HFF-Myc (cell line): ENCODE measurements at regions not wholly inside any gene's neighbourhood (a gene's known extent, or its start where the extent isn't known, plus 50 kb on each side); places are given as distances from the start of the nearest gene placed in this dataset.

Experiments
- DNase-seq: peaks from one replicate; pipeline ENCODE4 v3.0.0-alpha.2; 2011; ENCODE audit warnings: low read depth; ENCODE audit errors: extremely low read depth
- H3K4me3 ChIP-seq: replicated peaks from 2 replicates; pipeline ENCODE4 v1.5.1; 2011; ENCODE audit warnings: low read depth, mild to moderate bottlenecking, control low read depth, low read length
- CTCF ChIP-seq: IDR thresholded peaks from 2 replicates; pipeline ENCODE4 v1.5.1; 2012; ENCODE audit warnings: mild to moderate bottlenecking, low read depth, low read length, control low read depth; ENCODE audit errors: missing control alignments

DNA sequence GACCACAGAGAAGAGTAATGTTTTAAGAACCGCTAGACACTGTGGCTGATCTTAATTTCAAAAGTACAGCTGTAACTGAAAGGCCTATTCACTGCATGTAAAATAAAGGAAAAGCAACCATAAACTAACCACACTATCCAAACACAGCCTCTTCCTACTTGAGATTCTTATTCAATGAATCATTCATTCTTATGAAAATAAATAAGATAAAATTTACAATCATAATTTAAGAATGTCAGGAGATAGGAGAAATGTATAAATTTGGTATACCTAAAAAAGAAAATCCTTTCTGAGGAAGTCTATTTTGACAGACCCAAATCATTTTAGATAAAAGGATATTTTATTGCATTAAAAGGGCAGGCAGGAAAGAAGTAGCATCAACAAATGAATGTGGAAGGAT lies 533.5 kb upstream of the ZNF385D start:
- TF ChIP-seq CTCF = no peak
- H3K4me3 ChIP-seq = no peak overlapping the region
- no peak for DNase-seq

DNA sequence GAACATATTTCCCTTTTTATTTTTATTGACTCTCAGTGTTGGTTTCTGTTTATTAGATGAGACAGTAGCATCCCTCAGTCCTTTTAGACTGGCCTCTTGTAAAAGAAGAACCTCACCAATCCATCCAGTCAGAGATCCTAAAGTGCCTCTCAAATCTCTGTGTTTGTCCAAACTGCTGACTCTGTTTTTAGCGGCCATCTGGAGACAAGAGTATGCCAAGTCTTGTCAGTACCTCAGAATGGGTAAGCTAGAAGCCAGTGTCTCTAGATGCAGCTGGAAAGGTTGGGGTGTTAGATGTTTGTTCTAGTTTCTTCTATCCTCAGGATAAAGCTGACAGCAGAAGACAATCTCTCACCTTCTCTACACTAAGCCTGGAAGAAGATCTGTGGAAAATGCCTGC lies 537.7 kb upstream of the ZNF385D start:
- DNase-seq = no peak
- no peak for TF ChIP-seq CTCF
- no peak overlapping the region for H3K4me3 ChIP-seq

- DNase-seq = no peak
- TF ChIP-seq CTCF = no peak
- H3K4me3 ChIP-seq = no peak overlapping the region
Measured at GRCh38 chr3:22292681-22293080, 541.7 kb upstream of the ZNF385D start.

GRCh38 chr3:22296601-22297000 lies 545.6 kb upstream of the ZNF385D start:
- DNase-seq = peak; percentile 1
- H3K4me3 ChIP-seq = no peak overlapping the region
- TF ChIP-seq CTCF = no peak

GRCh38 chr3:22297436-22297835 lies 546.4 kb upstream of the ZNF385D start:
- no peak overlapping the region for H3K4me3 ChIP-seq
- TF ChIP-seq CTCF = no peak
- DNase-seq = no peak

- no peak for DNase-seq
- H3K4me3 ChIP-seq = no peak overlapping the region
- no peak for TF ChIP-seq CTCF
Measured at GRCh38 chr3:22306454-22306853, 555.4 kb upstream of the ZNF385D start.

GRCh38 chr3:22308871-22309270 lies 557.9 kb upstream of the ZNF385D start:
- H3K4me3 ChIP-seq = no peak overlapping the region
- no peak for DNase-seq
- no peak for TF ChIP-seq CTCF
